VCaP (cell line): ENCODE measurements at regions not wholly inside any gene's neighbourhood (a gene's known extent, or its start where the extent isn't known, plus 50 kb on each side); places are given as distances from the start of the nearest gene placed in this dataset.

Source experiments
- H3K27ac ChIP-seq: fragments of 450-650 bp; 2 replicates; pipeline ENCODE4 v1.5.1; 2017
- CTCF ChIP-seq: fragments of 450-650 bp; conservative IDR thresholded peaks from 2 replicates; pipeline ENCODE4 v1.5.1; 2017; ENCODE audit warnings: mild to moderate bottlenecking, moderate library complexity

GRCh38 chr16:73237601-73238000 is 189.7 kb upstream of the ZFHX3 start:
- TF ChIP-seq CTCF, result no peak
- H3K27ac ChIP-seq, result no peak overlapping the region

- TF ChIP-seq CTCF, result no peak
- H3K27ac ChIP-seq, result no peak overlapping the region
Measured at GRCh38 chr16:73234496-73234895, 186.6 kb upstream of the ZFHX3 start.

- no peak for TF ChIP-seq CTCF
- no peak overlapping the region for H3K27ac ChIP-seq
Measured at GRCh38 chr16:73233846-73234424, 186.0 kb upstream of the ZFHX3 start.

GRCh38 chr16:73233329-73233765 is 185.4 kb upstream of the ZFHX3 start:
- TF ChIP-seq CTCF, result no peak
- no peak overlapping the region for H3K27ac ChIP-seq

- no peak overlapping the region for H3K27ac ChIP-seq
Measured at GRCh38 chr16:73232555-73233328, 184.8 kb upstream of the ZFHX3 start.

GRCh38 chr16:73231944-73232554 is 184.1 kb upstream of the ZFHX3 start:
- TF ChIP-seq CTCF, result no peak
- no peak overlapping the region for H3K27ac ChIP-seq

More at GRCh38 chr16:73232555-73233328, 184.8 kb upstream of the ZFHX3 start:
- TF ChIP-seq CTCF, result no peak

- no peak overlapping the region for H3K27ac ChIP-seq
- TF ChIP-seq CTCF, result no peak
Measured at GRCh38 chr16:73231379-73231778, 183.5 kb upstream of the ZFHX3 start.
